PFSK-1 (cell line): ENCODE measurements at regions not wholly inside any gene's neighbourhood (a gene's known extent, or its start where the extent isn't known, plus 50 kb on each side); places are given as distances from the start of the nearest gene placed in this dataset.

ENCODE experiments used
- FOXP2 ChIP-seq: optimal IDR thresholded peaks from 2 replicates; pipeline ENCODE3; 2011; ENCODE audit warnings: borderline replicate concordance, control low read depth, inconsistent platforms; ENCODE audit not compliant: insufficient read depth; ENCODE audit errors: extremely low read length, extremely low read depth
- POLR2AphosphoS5 ChIP-seq: IDR thresholded peaks from 2 replicates; pipeline ENCODE4 v1.6.1; 2012; ENCODE audit warnings: low read depth, mild to moderate bottlenecking, control low read depth, low read length, moderate library complexity
- SIN3A ChIP-seq: IDR thresholded peaks from 2 replicates; pipeline ENCODE4 v1.6.1; 2012; ENCODE audit warnings: mild to moderate bottlenecking, low read length, moderate library complexity, borderline replicate concordance; ENCODE audit not compliant: insufficient read depth
- TAF1 ChIP-seq: IDR thresholded peaks from 2 replicates; pipeline ENCODE4 v1.6.1; 2012; ENCODE audit warnings: low read length, control low read depth, borderline replicate concordance; ENCODE audit not compliant: insufficient read depth
- TF ChIP-seq, protein P1 (sequence below), 2 experiments: IDR thresholded peaks; 2 replicates each; pipeline versions ENCODE4 v1.6.1 to v1.8.0; 2011 to 2012; ENCODE audit warnings: low read depth in 2 of 2, low read length in 2 of 2, control low read depth in 1 of 2, inconsistent platforms in 1 of 2, mild to moderate bottlenecking in 1 of 2, moderate library complexity in 1 of 2; ENCODE audit not compliant: insufficient read depth in 1 of 2

DNA sequence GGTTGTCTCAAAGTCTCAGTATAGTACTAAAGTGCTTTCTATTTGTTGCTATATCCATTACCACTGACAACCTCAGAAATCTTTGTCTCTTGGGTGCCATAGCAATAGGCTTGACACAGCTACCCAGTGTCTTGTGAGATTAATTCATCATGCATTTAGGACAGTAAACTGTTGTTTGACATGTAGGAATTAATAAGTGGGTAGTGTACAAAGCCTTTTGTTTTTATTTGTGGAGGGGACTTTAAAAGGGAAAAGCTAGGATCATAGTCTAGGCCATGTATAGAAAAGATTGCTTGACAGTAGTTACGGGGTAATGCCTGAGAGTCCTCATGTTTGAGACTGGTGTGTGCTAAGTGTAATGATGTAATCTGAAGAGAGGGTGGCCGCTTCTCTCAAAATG lies 102.6 kb upstream of the AGR3 start:
- no peak for TF ChIP-seq FOXP2
- TF ChIP-seq TAF1, result no peak
- no peak for TF ChIP-seq POLR2AphosphoS5
- no peak for TF ChIP-seq SIN3A
- TF ChIP-seq, protein P1, sequence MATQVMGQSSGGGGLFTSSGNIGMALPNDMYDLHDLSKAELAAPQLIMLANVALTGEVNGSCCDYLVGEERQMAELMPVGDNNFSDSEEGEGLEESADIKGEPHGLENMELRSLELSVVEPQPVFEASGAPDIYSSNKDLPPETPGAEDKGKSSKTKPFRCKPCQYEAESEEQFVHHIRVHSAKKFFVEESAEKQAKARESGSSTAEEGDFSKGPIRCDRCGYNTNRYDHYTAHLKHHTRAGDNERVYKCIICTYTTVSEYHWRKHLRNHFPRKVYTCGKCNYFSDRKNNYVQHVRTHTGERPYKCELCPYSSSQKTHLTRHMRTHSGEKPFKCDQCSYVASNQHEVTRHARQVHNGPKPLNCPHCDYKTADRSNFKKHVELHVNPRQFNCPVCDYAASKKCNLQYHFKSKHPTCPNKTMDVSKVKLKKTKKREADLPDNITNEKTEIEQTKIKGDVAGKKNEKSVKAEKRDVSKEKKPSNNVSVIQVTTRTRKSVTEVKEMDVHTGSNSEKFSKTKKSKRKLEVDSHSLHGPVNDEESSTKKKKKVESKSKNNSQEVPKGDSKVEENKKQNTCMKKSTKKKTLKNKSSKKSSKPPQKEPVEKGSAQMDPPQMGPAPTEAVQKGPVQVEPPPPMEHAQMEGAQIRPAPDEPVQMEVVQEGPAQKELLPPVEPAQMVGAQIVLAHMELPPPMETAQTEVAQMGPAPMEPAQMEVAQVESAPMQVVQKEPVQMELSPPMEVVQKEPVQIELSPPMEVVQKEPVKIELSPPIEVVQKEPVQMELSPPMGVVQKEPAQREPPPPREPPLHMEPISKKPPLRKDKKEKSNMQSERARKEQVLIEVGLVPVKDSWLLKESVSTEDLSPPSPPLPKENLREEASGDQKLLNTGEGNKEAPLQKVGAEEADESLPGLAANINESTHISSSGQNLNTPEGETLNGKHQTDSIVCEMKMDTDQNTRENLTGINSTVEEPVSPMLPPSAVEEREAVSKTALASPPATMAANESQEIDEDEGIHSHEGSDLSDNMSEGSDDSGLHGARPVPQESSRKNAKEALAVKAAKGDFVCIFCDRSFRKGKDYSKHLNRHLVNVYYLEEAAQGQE (IDR thresholded peaks at IDR 0.05; ENCODE audit: insufficient read depth in 1 of 2, low read depth in 2 of 2, low read length in 2 of 2), result no peak
